H9 (cell line): ENCODE measurements at regions not wholly inside any gene's neighbourhood (a gene's known extent, or its start where the extent isn't known, plus 50 kb on each side); places are given as distances from the start of the nearest gene placed in this dataset.

Experiments used
- DNase-seq: peaks from one replicate; pipeline ENCODE4 v3.0.0-alpha.2; 2017
- H2AFZ ChIP-seq: one replicate; pipeline ENCODE4 v1.6.1; 2013; ENCODE audit warnings: mild to moderate bottlenecking, low read length, control low read depth, moderate library complexity
- H2AK5ac ChIP-seq: 2 replicates; pipeline ENCODE4 v1.6.1; 2013; ENCODE audit warnings: low read length, control low read depth, mixed read lengths; ENCODE audit not compliant: insufficient read length
- H2BK120ac ChIP-seq: one replicate; pipeline ENCODE4 v1.6.1; 2013; ENCODE audit warnings: low read depth, mild to moderate bottlenecking, low read length, control low read depth, inconsistent platforms; ENCODE audit not compliant: poor library complexity, severe bottlenecking
- H2BK12ac ChIP-seq: 2 replicates; pipeline ENCODE4 v1.6.1; 2013; ENCODE audit warnings: low read length, control low read depth, mixed read lengths, low read depth; ENCODE audit not compliant: insufficient read length
- H2BK15ac ChIP-seq: 2 replicates; pipeline ENCODE4 v1.6.1; 2013; ENCODE audit warnings: low read depth, low read length, control low read depth
- H2BK20ac ChIP-seq: one replicate; pipeline ENCODE4 v1.6.1; 2013; ENCODE audit warnings: low read depth, mild to moderate bottlenecking, low read length, control low read depth, inconsistent platforms; ENCODE audit not compliant: poor library complexity, severe bottlenecking
- H2BK5ac ChIP-seq: 2 replicates; pipeline ENCODE4 v1.6.1; 2013; ENCODE audit warnings: low read length, control low read depth, mixed read lengths; ENCODE audit not compliant: insufficient read length
- H3K14ac ChIP-seq: 2 replicates; pipeline ENCODE4 v1.6.1; 2013; ENCODE audit warnings: low read length, control low read depth; ENCODE audit not compliant: insufficient read depth
- H3K18ac ChIP-seq: 2 replicates; pipeline ENCODE4 v1.6.1; 2013; ENCODE audit warnings: low read depth, mild to moderate bottlenecking, mixed read lengths, low read length, control low read depth; ENCODE audit not compliant: insufficient read length
- H3K23ac ChIP-seq: 2 replicates; pipeline ENCODE4 v1.6.1; 2013; ENCODE audit warnings: low read length, control low read depth, mixed read lengths, low read depth; ENCODE audit not compliant: insufficient read length
- H3K23me2 ChIP-seq: 2 replicates; pipeline ENCODE4 v1.6.1; 2013; ENCODE audit warnings: low read depth, mild to moderate bottlenecking, mixed read lengths, low read length, control low read depth; ENCODE audit not compliant: insufficient read length, poor library complexity, severe bottlenecking
- H3K27ac ChIP-seq: 2 replicates; pipeline ENCODE4 v1.5.1; 2013; ENCODE audit warnings: low read length, control low read depth, mixed read lengths, low read depth; ENCODE audit not compliant: insufficient read length
- H3K27me3 ChIP-seq: 2 replicates; pipeline ENCODE4 v1.6.1; 2013; ENCODE audit warnings: low read length, control low read depth, inconsistent platforms; ENCODE audit not compliant: insufficient read depth
- H3K4ac ChIP-seq: 2 replicates; pipeline ENCODE4 v1.6.1; 2013; ENCODE audit warnings: low read depth, mild to moderate bottlenecking, control low read depth, inconsistent platforms, low read length, moderate library complexity
- H3K4me1 ChIP-seq: 2 replicates; pipeline ENCODE4 v1.6.1; 2013; ENCODE audit warnings: low read length, control low read depth, inconsistent platforms; ENCODE audit not compliant: insufficient read depth
- H3K4me2 ChIP-seq: 2 replicates; pipeline ENCODE4 v1.6.1; 2013; ENCODE audit warnings: low read length, control low read depth, mixed read lengths; ENCODE audit not compliant: insufficient read length, insufficient read depth
- H3K56ac ChIP-seq: 2 replicates; pipeline ENCODE4 v1.6.1; 2013; ENCODE audit warnings: low read depth, mild to moderate bottlenecking, mixed read lengths, low read length, control low read depth; ENCODE audit not compliant: insufficient read length
- H3K79me1 ChIP-seq: 2 replicates; pipeline ENCODE4 v1.6.1; 2013; ENCODE audit warnings: low read depth, mild to moderate bottlenecking, moderate library complexity, low read length, control low read depth, inconsistent platforms; ENCODE audit not compliant: insufficient read depth, poor library complexity, severe bottlenecking
- H3K79me2 ChIP-seq: 2 replicates; pipeline ENCODE4 v1.6.1; 2013; ENCODE audit warnings: low read length, control low read depth, inconsistent platforms; ENCODE audit not compliant: insufficient read depth
- H3K9ac ChIP-seq: 2 replicates; pipeline ENCODE4 v1.6.1; 2013; ENCODE audit warnings: low read length, control low read depth, mixed read lengths; ENCODE audit not compliant: insufficient read length; ENCODE audit errors: extremely low read depth
- H3K9me3 ChIP-seq: one replicate; pipeline ENCODE4 v1.6.1; 2013; ENCODE audit warnings: low read depth, low read length, inconsistent platforms; ENCODE audit not compliant: control insufficient read depth
- H3T11ph ChIP-seq: one replicate; pipeline ENCODE4 v1.6.1; 2013; ENCODE audit warnings: mild to moderate bottlenecking, low read length, control low read depth, inconsistent platforms
- H4K20me1 ChIP-seq: one replicate; pipeline ENCODE4 v1.6.1; 2013; ENCODE audit not compliant: control insufficient read depth, insufficient read length, insufficient read depth
- H4K5ac ChIP-seq: 2 replicates; pipeline ENCODE4 v1.6.1; 2013; ENCODE audit warnings: low read depth, mild to moderate bottlenecking, mixed read lengths, low read length, control low read depth; ENCODE audit not compliant: insufficient read length
- H4K8ac ChIP-seq: replicated peaks from 2 replicates; pipeline ENCODE4 v1.6.1; 2013; ENCODE audit warnings: low read length, control low read depth, mixed read lengths, low read depth; ENCODE audit not compliant: insufficient read length
- H4K91ac ChIP-seq: 2 replicates; pipeline ENCODE4 v1.6.1; 2013; ENCODE audit warnings: low read depth, mild to moderate bottlenecking, moderate library complexity, mixed read lengths, low read length, control low read depth; ENCODE audit not compliant: insufficient read length
- H3K27ac Mint-ChIP-seq, 3 experiments: 2 replicates in 2 of 3; 3 replicates in 1 of 3; pipeline ENCODE4 v1.8.0; 2020 to 2021; ENCODE audit warnings: mixed read lengths in 3 of 3, mild to moderate bottlenecking in 1 of 3, moderate library complexity in 1 of 3
- H3K27me3 Mint-ChIP-seq: 2 replicates; pipeline ENCODE4 v1.8.0; 2021; ENCODE audit warnings: low read depth, mild to moderate bottlenecking, moderate library complexity, mixed read lengths
- H3K36me3 Mint-ChIP-seq, 3 experiments: 2 replicates in 2 of 3; 3 replicates in 1 of 3; pipeline ENCODE4 v1.8.0; 2020 to 2021; ENCODE audit warnings: low read depth in 3 of 3, mixed read lengths in 3 of 3; ENCODE audit not compliant: insufficient read depth in 1 of 3
- H3K4me1 Mint-ChIP-seq, 2 experiments: 2 replicates each; pipeline ENCODE4 v1.8.0; 2020; ENCODE audit warnings: mixed read lengths in 2 of 2
- H3K4me3 Mint-ChIP-seq, 2 experiments: 2 replicates in 1 of 2; 3 replicates in 1 of 2; pipeline ENCODE4 v1.8.0; 2020 to 2021; ENCODE audit warnings: mild to moderate bottlenecking in 2 of 2, mixed read lengths in 2 of 2, moderate library complexity in 1 of 2
- H3K9me3 Mint-ChIP-seq, 2 experiments: 2 replicates in 1 of 2; 3 replicates in 1 of 2; pipeline ENCODE4 v1.8.0; 2020; ENCODE audit warnings: mild to moderate bottlenecking in 2 of 2, mixed read lengths in 2 of 2, moderate library complexity in 1 of 2
- CTCF ChIP-seq: fragments of 200-600 bp; sonication (generic); conservative IDR thresholded peaks from 3 replicates; pipeline ENCODE4 v1.8.0; 2021; ENCODE audit warnings: antibody characterized with exemption, mild to moderate bottlenecking
- WGBS: extraction: QIAGEN DNeasy Blood & Tissue Kit; methylation state at CpG from one replicate; pipeline ENCODE4 v1.1.7; 2013; ENCODE audit warnings: missing lambda C conversion rate, low lambda C conversion rate, mixed read lengths; ENCODE audit not compliant: insufficient read length; ENCODE audit errors: extremely low coverage; 5-methylcytosine and 5-hydroxymethylcytosine counted together

DNA sequence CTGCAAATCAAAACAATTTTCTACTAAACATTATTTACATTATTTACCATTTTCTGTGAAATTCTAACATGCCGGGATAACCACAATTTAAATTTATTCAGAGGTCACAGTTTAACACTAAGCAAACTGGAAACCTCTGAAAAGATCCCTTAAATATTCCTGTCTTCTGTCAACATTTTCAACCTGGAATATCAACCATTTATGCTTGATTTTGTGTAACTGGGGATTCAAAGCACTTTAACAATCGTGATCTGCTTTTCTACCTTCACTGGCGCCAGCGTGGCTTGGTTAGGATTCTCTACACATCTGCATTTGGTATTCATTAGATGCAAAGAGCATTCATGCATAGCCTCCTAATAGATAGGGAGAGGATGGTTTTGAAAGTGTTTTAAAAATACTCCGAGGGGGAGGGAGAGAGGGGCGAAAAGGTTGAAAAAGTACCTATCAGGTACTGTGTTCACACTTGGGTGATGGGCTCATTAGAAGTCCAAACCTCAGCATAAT is 59.9 kb upstream of the RAB12 start:
- Histone ChIP-seq H3T11ph (no peak overlapping the region), H3K9ac (no peak overlapping the region), H3K23me2 (no peaks in the 10 kb centered on the region), H3K4me2 (no peak overlapping the region), H2BK15ac (no peak overlapping the region), H2BK120ac (no peak overlapping the region), H4K5ac (no peak overlapping the region), H3K4ac (no peak overlapping the region), H2BK20ac (no peak overlapping the region), H4K20me1 (no peaks in the 10 kb centered on the region), H4K8ac (no peak overlapping the region), H3K27me3 (no peaks in the 10 kb centered on the region), H3K27ac (no peak overlapping the region), H2BK12ac (no peak overlapping the region), H3K4me1 (no peaks in the 10 kb centered on the region; the same call in 1 of the 2 replicates), H2AK5ac (no peak overlapping the region), H3K79me2 (no peaks in the 10 kb centered on the region), H3K56ac (no peak overlapping the region), H2AFZ (no peak overlapping the region), H2BK5ac (no peak overlapping the region), H3K18ac (no peak overlapping the region), H3K14ac (no peak overlapping the region), H4K91ac (no peak overlapping the region), H3K9me3 (no peaks in the 10 kb centered on the region), H3K23ac (no peak overlapping the region), H3K79me1 (no peaks in the 10 kb centered on the region)
- H3K4me1 Mint-ChIP-seq: peaks cover 10 to 12% of the 10 kb centered on the region in 2 experiments
- TF ChIP-seq CTCF: no peak
- H3K27ac Mint-ChIP-seq: no peak overlapping the region
- H3K27me3 Mint-ChIP-seq: no peaks in the 10 kb centered on the region
- no peak for DNase-seq
- no CpG with 5 or more reads among the region's 6 CpGs for WGBS
- peaks cover 0 to 2% of the 10 kb centered on the region in 2 experiments; a peak in 2 of 5 replicates for H3K9me3 Mint-ChIP-seq
- no peaks in the 10 kb centered on the region; a peak in 1 of 7 replicates for H3K36me3 Mint-ChIP-seq
- H3K4me3 Mint-ChIP-seq: no peak overlapping the region
